ENCODE measurements at regions not wholly inside any gene's neighbourhood (a gene's known extent, or its start where the extent isn't known, plus 50 kb on each side); places are given as distances from the start of the nearest gene placed in this dataset.

DNA sequence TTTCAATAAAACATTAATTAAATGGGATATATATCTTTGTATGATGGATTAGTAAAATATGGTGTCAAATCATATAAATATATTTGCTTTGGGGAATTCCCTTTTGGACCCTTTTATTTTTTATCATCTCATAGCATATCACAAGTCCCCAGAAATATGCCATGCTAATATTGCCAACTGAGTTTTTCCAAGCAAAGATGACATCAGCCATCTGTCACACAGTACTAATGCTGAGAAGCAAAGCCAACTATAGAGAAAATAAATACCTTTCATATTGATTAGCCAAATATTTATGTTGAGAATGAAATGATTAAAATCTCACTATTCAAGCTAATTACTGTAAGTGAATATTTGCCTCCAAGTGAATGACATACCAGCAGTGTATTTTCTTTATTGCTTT, 575.3 kb downstream of the ETV1 start:
- Histone ChIP-seq H3K4me3 (replicated peaks; ENCODE audit: insufficient read depth, low read length) (no peak overlapping the region), H3K27ac (replicated peaks) (no peak overlapping the region), H3K27me3 (ENCODE audit: insufficient read depth, poor library complexity, severe bottlenecking) (no peaks in the 10 kb centered on the region)
- no peak for TF ChIP-seq GABPA (IDR thresholded peaks at IDR 0.05; ENCODE audit: low read depth)
- no peak for TF ChIP-seq POLR2AphosphoS5 (IDR thresholded peaks at IDR 0.05; ENCODE audit: low read depth)
- no peak for DNase-seq (ENCODE audit: low read depth in 1 of 2, low spot score in 1 of 2)

DNA sequence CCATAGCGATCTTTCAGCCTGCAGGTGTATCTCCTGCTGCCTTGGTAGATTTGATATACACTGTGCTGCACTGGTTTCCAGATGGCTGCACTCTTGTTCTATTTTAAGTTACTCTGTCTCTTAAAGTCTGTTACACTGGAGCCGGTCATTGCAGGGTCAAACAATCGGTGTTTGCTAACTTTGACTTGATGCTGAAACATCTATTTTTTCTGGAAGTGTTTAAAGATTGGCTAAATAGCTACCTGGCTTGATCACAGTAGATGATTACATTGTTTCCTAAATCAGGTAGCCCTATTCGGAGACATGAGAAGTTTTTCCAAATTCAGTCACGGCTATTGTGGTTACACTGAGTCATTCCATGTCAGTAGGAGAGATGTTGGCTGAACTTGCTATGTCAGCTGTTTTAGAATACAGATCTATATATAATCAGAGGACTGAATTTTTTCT, 574.8 kb downstream of the ETV1 start:
- H3K27me3 ChIP-seq (ENCODE audit: insufficient read depth, poor library complexity, severe bottlenecking) = no peaks in the 10 kb centered on the region
- H3K27ac ChIP-seq (replicated peaks) = no peak overlapping the region
- H3K4me3 ChIP-seq (replicated peaks; ENCODE audit: insufficient read depth, low read length) = no peak overlapping the region
- no peak for DNase-seq (ENCODE audit: low read depth in 1 of 2, low spot score in 1 of 2)
- TF ChIP-seq, protein P1, sequence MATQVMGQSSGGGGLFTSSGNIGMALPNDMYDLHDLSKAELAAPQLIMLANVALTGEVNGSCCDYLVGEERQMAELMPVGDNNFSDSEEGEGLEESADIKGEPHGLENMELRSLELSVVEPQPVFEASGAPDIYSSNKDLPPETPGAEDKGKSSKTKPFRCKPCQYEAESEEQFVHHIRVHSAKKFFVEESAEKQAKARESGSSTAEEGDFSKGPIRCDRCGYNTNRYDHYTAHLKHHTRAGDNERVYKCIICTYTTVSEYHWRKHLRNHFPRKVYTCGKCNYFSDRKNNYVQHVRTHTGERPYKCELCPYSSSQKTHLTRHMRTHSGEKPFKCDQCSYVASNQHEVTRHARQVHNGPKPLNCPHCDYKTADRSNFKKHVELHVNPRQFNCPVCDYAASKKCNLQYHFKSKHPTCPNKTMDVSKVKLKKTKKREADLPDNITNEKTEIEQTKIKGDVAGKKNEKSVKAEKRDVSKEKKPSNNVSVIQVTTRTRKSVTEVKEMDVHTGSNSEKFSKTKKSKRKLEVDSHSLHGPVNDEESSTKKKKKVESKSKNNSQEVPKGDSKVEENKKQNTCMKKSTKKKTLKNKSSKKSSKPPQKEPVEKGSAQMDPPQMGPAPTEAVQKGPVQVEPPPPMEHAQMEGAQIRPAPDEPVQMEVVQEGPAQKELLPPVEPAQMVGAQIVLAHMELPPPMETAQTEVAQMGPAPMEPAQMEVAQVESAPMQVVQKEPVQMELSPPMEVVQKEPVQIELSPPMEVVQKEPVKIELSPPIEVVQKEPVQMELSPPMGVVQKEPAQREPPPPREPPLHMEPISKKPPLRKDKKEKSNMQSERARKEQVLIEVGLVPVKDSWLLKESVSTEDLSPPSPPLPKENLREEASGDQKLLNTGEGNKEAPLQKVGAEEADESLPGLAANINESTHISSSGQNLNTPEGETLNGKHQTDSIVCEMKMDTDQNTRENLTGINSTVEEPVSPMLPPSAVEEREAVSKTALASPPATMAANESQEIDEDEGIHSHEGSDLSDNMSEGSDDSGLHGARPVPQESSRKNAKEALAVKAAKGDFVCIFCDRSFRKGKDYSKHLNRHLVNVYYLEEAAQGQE (IDR thresholded peaks at IDR 0.05; ENCODE audit: insufficient replicate concordance, low read depth) = no peak
- TF ChIP-seq POLR2AphosphoS5 (IDR thresholded peaks at IDR 0.05; ENCODE audit: low read depth) = no peak
- TF ChIP-seq, protein P2, sequence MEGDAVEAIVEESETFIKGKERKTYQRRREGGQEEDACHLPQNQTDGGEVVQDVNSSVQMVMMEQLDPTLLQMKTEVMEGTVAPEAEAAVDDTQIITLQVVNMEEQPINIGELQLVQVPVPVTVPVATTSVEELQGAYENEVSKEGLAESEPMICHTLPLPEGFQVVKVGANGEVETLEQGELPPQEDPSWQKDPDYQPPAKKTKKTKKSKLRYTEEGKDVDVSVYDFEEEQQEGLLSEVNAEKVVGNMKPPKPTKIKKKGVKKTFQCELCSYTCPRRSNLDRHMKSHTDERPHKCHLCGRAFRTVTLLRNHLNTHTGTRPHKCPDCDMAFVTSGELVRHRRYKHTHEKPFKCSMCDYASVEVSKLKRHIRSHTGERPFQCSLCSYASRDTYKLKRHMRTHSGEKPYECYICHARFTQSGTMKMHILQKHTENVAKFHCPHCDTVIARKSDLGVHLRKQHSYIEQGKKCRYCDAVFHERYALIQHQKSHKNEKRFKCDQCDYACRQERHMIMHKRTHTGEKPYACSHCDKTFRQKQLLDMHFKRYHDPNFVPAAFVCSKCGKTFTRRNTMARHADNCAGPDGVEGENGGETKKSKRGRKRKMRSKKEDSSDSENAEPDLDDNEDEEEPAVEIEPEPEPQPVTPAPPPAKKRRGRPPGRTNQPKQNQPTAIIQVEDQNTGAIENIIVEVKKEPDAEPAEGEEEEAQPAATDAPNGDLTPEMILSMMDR (IDR thresholded peaks at IDR 0.05; ENCODE audit: insufficient read depth, low read length) = no peak
- no peak for TF ChIP-seq SPI1 (IDR thresholded peaks at IDR 0.05; ENCODE audit: borderline replicate concordance, low read depth)
- TF ChIP-seq GABPA (IDR thresholded peaks at IDR 0.05; ENCODE audit: low read depth) = no peak

DNA sequence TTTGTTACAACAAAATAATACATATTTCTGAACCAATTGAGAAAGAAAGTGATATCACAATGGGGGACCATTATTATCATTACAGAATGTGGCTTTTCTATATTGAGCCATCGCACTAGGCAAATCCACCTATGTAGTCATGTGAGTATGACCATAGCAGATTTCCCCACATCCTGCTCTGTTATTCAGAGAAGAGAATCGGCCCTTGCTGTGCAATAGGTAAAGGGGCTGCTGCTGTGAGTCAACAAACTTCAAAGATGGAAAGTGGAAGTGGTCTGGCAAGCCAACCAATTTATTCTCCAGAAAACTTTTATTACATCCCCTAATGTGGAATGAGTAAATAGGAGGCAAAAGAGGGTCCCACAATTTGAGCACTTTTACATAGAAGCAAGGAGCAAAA, 573.4 kb downstream of the ETV1 start:
- no peak overlapping the region for H3K4me3 ChIP-seq (replicated peaks; ENCODE audit: insufficient read depth, low read length)
- TF ChIP-seq, protein P1 (IDR thresholded peaks at IDR 0.05; ENCODE audit: insufficient replicate concordance, low read depth) = no peak
- TF ChIP-seq GABPA (IDR thresholded peaks at IDR 0.05; ENCODE audit: low read depth) (no peak), SPI1 (IDR thresholded peaks at IDR 0.05; ENCODE audit: borderline replicate concordance, low read depth) (no peak), POLR2AphosphoS5 (IDR thresholded peaks at IDR 0.05; ENCODE audit: low read depth) (no peak)
- TF ChIP-seq, protein P2 (IDR thresholded peaks at IDR 0.05; ENCODE audit: insufficient read depth, low read length) = no peak
- H3K27ac ChIP-seq (replicated peaks) = no peak overlapping the region
- DNase-seq (ENCODE audit: low read depth in 1 of 2, low spot score in 1 of 2) = no peak
- no peaks in the 10 kb centered on the region for H3K27me3 ChIP-seq (ENCODE audit: insufficient read depth, poor library complexity, severe bottlenecking)

DNA sequence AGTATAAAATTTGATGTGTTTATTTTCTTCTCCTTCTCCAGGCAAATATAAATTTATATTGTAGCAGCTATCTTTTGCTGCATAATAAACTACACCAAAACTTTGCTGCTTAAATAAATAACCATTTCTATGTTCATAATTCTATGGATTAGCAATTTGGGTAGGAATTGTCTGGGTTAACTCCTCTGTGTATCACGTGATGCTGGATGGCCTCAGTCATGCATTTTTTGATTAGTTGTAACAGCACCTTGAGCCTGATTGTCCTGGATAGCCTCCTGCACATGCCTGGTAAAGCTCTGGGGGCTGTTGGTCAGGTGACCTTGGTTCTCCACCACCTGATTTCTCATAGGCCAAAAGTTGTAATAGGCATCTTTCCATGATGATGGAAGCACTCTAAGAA, 572.9 kb downstream of the ETV1 start:
- TF ChIP-seq, protein P2 (IDR thresholded peaks at IDR 0.05; ENCODE audit: insufficient read depth, low read length) = no peak
- no peak for TF ChIP-seq POLR2AphosphoS5 (IDR thresholded peaks at IDR 0.05; ENCODE audit: low read depth)
- no peak for TF ChIP-seq SPI1 (IDR thresholded peaks at IDR 0.05; ENCODE audit: borderline replicate concordance, low read depth)
- no peak for TF ChIP-seq GABPA (IDR thresholded peaks at IDR 0.05; ENCODE audit: low read depth)
- TF ChIP-seq, protein P1 (IDR thresholded peaks at IDR 0.05; ENCODE audit: insufficient replicate concordance, low read depth) = no peak
- Histone ChIP-seq H3K27ac (replicated peaks) (no peak overlapping the region), H3K4me3 (replicated peaks; ENCODE audit: insufficient read depth, low read length) (no peak overlapping the region), H3K27me3 (ENCODE audit: insufficient read depth, poor library complexity, severe bottlenecking) (no peaks in the 10 kb centered on the region)
- DNase-seq (ENCODE audit: low read depth in 1 of 2, low spot score in 1 of 2) = no peak
